Activated T-helper 2 cell treated with anti-CD3 and anti-CD28 coated beads, Interferon-gamma antibody, Interleukin-2, Interleukin-4, amounts not matched to agents 10 μg/mL and 5 μg/mL and 100 μg/mL, durations not matched to agents 14 hours and 24 hours and 36 hours (primary cell): ENCODE measurements at regions not wholly inside any gene's neighbourhood (a gene's known extent, or its start where the extent isn't known, plus 50 kb on each side); places are given as distances from the start of the nearest gene placed in this dataset.
"Not testable (repeated sequence)": the region's sequence is repeated elsewhere in the genome, so short reads cannot be mapped to it uniquely, and the experiment has no call there.

Experiments used
- DNase-seq: peaks from one replicate; pipeline ENCODE4 v3.0.0; 2021; ENCODE audit warnings: low spot score
- H3K27ac Mint-ChIP-seq: one replicate; pipeline ENCODE4 v1.8.0; 2021; ENCODE audit warnings: mixed read lengths
- H3K27me3 Mint-ChIP-seq: one replicate; pipeline ENCODE4 v1.8.0; 2021; ENCODE audit warnings: low read depth, mixed read lengths
- H3K36me3 Mint-ChIP-seq: one replicate; pipeline ENCODE4 v1.8.0; 2021; ENCODE audit warnings: low read depth, mixed read lengths
- H3K4me1 Mint-ChIP-seq: one replicate; pipeline ENCODE4 v1.8.0; 2021; ENCODE audit warnings: low read depth, mixed read lengths
- H3K4me3 Mint-ChIP-seq: one replicate; pipeline ENCODE4 v1.8.0; 2021; ENCODE audit warnings: low read depth, mild to moderate bottlenecking, moderate library complexity, mixed read lengths
- H3K9me3 Mint-ChIP-seq: one replicate; pipeline ENCODE4 v1.8.0; 2021; ENCODE audit warnings: mixed read lengths
- intact Hi-C: fragments of 100-400 bp; cut with micrococcal nuclease; formaldehyde crosslinking; loops from one replicate; pipeline ENCODE4 v1.15.1; 2023

GRCh38 chr4:127239902-127240763 lies 392.6 kb upstream of the INTU start:
- Mint-ChIP-seq H3K27me3 (no peaks in the 10 kb centered on the region), H3K36me3 (no peaks in the 10 kb centered on the region), H3K27ac (no peak overlapping the region), H3K4me1 (no peaks in the 10 kb centered on the region), H3K9me3 (no peaks in the 10 kb centered on the region), H3K4me3 (no peak overlapping the region)
- intact Hi-C loops, result no loop called here
- no peak for DNase-seq

- no peaks in the 10 kb centered on the region for H3K36me3 Mint-ChIP-seq
- H3K4me3 Mint-ChIP-seq, result no peak overlapping the region
- intact Hi-C loops, result no loop called here
- DNase-seq, result no peak
- H3K9me3 Mint-ChIP-seq, result no peaks in the 10 kb centered on the region
- H3K27me3 Mint-ChIP-seq, result no peaks in the 10 kb centered on the region
- no peak overlapping the region for H3K27ac Mint-ChIP-seq
- H3K4me1 Mint-ChIP-seq, result no peaks in the 10 kb centered on the region
These were observed 392.0 kb upstream of the INTU start for GRCh38 chr4:127240764-127241105.

- H3K9me3 Mint-ChIP-seq, result no peaks in the 10 kb centered on the region
- H3K36me3 Mint-ChIP-seq, result no peaks in the 10 kb centered on the region
- no peak overlapping the region for H3K27ac Mint-ChIP-seq
- no peak overlapping the region for H3K4me3 Mint-ChIP-seq
- DNase-seq, result no peak
- H3K27me3 Mint-ChIP-seq, result no peaks in the 10 kb centered on the region
- intact Hi-C loops, result no loop called here
- no peaks in the 10 kb centered on the region for H3K4me1 Mint-ChIP-seq
These were observed 388.2 kb upstream of the INTU start for GRCh38 chr4:127244515-127244914.

DNA sequence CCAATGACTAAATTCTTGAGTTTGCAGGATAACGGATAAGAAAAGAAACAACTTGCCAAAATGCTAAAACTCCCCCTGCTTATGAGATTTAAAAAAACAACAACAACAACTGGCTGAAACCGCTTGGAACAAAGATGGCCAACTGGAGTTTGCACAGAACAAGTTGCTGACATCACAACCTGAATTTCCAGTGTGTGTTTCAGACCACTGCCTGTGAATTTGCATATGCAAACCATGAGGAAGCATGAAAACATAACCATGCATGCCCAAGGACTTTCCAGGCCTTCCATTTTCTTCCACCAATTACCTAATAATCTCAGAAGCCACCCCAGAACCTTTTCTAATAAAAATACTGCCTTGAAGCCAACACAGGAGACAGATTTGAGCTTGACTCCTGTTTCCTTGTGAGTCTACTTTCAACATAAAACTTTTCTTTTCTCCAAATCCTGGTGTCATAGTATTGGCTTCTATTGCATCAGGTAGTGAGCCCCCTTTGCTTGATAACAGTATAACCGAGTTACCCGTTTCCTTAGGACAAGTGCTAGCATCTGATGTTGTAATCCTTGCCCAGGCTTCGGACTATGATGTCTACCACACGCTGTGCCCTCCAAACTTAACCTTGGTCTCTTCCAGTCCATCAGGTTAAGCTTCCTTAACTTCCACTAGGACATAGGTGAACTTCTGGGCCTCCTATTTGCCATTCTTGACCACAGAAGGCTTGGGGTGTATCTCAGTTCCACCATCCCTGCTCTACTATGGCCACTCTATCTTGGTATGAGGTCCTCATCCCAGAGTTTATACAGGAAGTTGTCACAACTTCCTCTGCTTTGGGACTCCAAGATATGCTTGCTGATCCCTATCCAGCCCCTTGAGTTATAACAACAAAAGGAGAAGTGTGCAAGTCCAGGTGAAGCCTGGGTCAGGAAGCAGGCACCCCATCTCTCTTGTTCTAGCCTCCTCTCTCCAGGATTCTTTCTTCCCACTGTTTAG lies 385.5 kb upstream of the INTU start:
- no peak overlapping the region for H3K4me3 Mint-ChIP-seq
- no peak overlapping the region for H3K27ac Mint-ChIP-seq
- no peaks in the 10 kb centered on the region for H3K27me3 Mint-ChIP-seq
- intact Hi-C loops, result no loop called here
- DNase-seq, result no peak
- H3K9me3 Mint-ChIP-seq, result no peaks in the 10 kb centered on the region
- H3K4me1 Mint-ChIP-seq, result no peaks in the 10 kb centered on the region
- no peaks in the 10 kb centered on the region for H3K36me3 Mint-ChIP-seq

DNA sequence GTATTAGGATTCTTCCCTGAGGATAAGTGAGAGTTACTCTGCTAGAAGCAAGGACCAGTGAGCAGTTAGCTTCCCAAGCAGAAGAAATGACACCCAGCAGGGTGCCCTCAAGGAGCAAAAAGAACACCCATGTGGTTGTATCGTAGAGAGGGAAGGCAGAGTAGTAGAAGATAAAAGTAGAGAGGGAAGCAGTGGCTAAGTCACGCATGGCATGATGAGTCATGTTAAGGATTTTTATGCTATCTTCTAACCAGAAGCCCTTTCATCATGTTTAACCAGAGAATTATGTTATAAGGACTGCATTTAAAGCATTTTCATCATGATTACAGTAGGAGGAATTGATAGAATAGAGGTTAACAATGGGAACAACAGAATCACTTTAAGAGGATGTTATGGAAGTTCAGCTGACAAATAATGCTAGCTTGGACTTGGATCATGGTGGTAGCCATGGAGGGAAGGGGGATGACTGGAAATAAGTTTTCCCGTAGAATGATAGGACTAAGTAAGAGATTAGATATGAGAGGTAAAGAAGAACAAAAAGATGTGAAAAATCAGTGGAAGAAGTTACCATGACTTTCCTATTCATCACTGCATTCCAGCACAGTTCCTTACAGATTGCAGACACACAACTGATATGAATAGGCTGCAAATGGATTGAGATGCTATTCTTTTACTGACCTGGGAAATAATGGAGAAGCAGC lies 383.5 kb upstream of the INTU start:
- no peaks in the 10 kb centered on the region for H3K4me1 Mint-ChIP-seq
- no peak overlapping the region for H3K4me3 Mint-ChIP-seq
- no peaks in the 10 kb centered on the region for H3K27me3 Mint-ChIP-seq
- DNase-seq, result no peak
- no peaks in the 10 kb centered on the region for H3K9me3 Mint-ChIP-seq
- H3K36me3 Mint-ChIP-seq, result no peaks in the 10 kb centered on the region
- intact Hi-C loops, result no loop called here
- no peak overlapping the region for H3K27ac Mint-ChIP-seq

DNA sequence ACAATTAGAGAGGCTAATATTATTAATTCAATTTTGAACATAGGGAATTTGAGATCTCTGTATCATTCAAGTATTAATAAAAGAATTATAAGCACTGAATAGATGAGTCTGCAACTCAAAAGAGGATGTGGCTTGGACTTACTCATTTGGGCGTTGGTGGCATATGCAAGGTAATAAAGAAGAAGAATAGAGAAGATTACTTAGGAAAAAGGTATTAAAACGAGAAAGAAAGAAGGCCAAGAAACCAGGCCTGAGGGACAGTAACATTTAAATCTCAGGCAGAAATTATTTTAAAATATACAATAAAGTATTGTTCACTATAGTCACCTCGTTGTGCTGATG lies 383.0 kb upstream of the INTU start:
- Mint-ChIP-seq H3K27me3 (no peaks in the 10 kb centered on the region), H3K4me1 (no peaks in the 10 kb centered on the region), H3K4me3 (no peak overlapping the region), H3K27ac (no peak overlapping the region), H3K36me3 (no peaks in the 10 kb centered on the region), H3K9me3 (no peaks in the 10 kb centered on the region)
- no peak for DNase-seq
- intact Hi-C loops, result no loop called here

GRCh38 chr4:127250577-127250976 lies 382.2 kb upstream of the INTU start:
- Mint-ChIP-seq H3K4me1 (no peaks in the 10 kb centered on the region), H3K36me3 (no peaks in the 10 kb centered on the region), H3K4me3 (no peak overlapping the region), H3K27ac (no peak overlapping the region), H3K9me3 (no peaks in the 10 kb centered on the region), H3K27me3 (no peaks in the 10 kb centered on the region)
- intact Hi-C loops, result no loop called here
- DNase-seq, result no peak

DNA sequence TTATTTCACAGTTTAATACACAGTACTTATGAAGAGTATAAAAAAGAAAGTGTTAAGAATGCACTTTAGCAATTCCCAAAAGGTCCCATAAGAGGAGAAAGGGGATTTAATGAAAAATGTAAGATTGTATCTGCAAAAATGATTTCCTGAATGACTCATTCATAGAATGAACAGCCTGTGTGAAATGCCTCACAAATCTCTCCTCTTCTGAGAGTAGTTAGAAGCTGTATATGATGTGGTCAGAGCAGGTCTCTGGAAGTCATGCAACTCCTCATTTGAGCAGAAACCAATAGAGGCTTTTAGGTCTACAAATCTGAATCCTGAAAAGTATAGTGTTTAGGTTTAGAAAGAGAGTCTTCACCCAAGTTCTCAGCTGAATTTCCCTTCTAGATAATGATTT lies 381.3 kb upstream of the INTU start:
- H3K27me3 Mint-ChIP-seq, result no peaks in the 10 kb centered on the region
- H3K9me3 Mint-ChIP-seq, result no peaks in the 10 kb centered on the region
- DNase-seq, result no peak
- no peaks in the 10 kb centered on the region for H3K4me1 Mint-ChIP-seq
- no peak overlapping the region for H3K4me3 Mint-ChIP-seq
- H3K27ac Mint-ChIP-seq, result no peak overlapping the region
- intact Hi-C loops, result no loop called here
- H3K36me3 Mint-ChIP-seq, result no peaks in the 10 kb centered on the region

DNA sequence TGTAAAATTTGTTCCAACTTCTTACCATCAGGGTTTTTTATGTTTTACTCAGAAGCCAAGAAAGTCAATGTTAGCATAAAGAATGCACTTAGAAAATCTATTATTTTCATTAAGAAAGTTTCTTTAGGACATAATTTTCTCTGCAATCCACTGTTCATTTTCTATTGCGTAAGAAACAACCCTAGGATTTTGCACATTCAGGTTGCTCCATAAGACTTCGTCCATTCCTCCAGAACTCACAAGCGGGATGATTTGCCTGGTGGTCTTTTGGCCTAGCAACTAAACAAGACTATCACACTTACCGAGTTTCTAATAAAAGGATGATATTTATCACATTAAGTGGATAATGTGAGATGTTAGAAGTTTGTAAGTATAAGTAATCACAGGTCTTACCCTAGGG lies 376.3 kb upstream of the INTU start:
- Mint-ChIP-seq H3K9me3 (peaks cover 5% of the 10 kb centered on the region), H3K4me1 (no peaks in the 10 kb centered on the region), H3K36me3 (no peaks in the 10 kb centered on the region), H3K4me3 (no peak overlapping the region), H3K27ac (no peak overlapping the region), H3K27me3 (no peaks in the 10 kb centered on the region)
- DNase-seq, result no peak
- intact Hi-C loops, result no loop called here

DNA sequence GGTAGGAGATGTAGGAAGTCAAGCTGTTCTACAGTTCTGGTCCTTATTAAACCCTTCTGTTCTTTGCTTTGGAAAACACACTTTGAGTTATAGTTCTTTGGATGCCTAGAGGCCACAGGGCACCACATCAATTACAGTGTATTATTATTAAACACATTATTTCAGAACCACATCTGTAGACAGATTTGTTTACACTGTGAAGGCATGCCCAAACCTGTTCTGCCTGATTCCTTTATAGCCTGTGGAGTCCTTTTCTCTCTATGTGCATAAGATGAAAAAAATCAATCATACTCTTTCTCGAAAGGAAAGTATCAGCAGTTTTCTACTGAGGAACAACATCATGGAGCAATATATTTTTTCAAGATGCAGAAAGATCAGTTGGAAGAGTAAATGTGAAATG lies 371.3 kb upstream of the INTU start:
- Mint-ChIP-seq H3K27me3 (no peaks in the 10 kb centered on the region), H3K27ac (no peak overlapping the region), H3K36me3 (no peaks in the 10 kb centered on the region), H3K4me1 (no peaks in the 10 kb centered on the region), H3K4me3 (no peak overlapping the region), H3K9me3 (peaks cover 14% of the 10 kb centered on the region)
- no peak for DNase-seq
- intact Hi-C loops, result no loop called here

GRCh38 chr4:127268367-127268766 lies 364.4 kb upstream of the INTU start:
- H3K27ac Mint-ChIP-seq, result no peak overlapping the region
- H3K36me3 Mint-ChIP-seq, result no peaks in the 10 kb centered on the region
- no peaks in the 10 kb centered on the region for H3K27me3 Mint-ChIP-seq
- no peak overlapping the region for H3K4me3 Mint-ChIP-seq
- intact Hi-C loops, result no loop called here
- H3K4me1 Mint-ChIP-seq, result no peaks in the 10 kb centered on the region
- H3K9me3 Mint-ChIP-seq, result peaks cover 7% of the 10 kb centered on the region
- DNase-seq, result no peak

- H3K4me1 Mint-ChIP-seq, H3K36me3 Mint-ChIP-seq, H3K27me3 Mint-ChIP-seq, H3K4me3 Mint-ChIP-seq, DNase-seq, H3K27ac Mint-ChIP-seq, intact Hi-C loops: not testable (repeated sequence)
- peaks cover 21% of the 10 kb centered on the region for H3K9me3 Mint-ChIP-seq
These were observed 355.7 kb upstream of the INTU start for GRCh38 chr4:127277023-127277422.

GRCh38 chr4:127284236-127284635 lies 348.5 kb upstream of the INTU start:
- Mint-ChIP-seq H3K27me3 (no peaks in the 10 kb centered on the region), H3K27ac (no peak overlapping the region), H3K4me3 (no peak overlapping the region), H3K9me3 (peaks cover 4% of the 10 kb centered on the region), H3K36me3 (no peaks in the 10 kb centered on the region), H3K4me1 (no peaks in the 10 kb centered on the region)
- no peak for DNase-seq
- intact Hi-C loops, result no loop called here
